Psoas muscle (tissue), 7 donors: ENCODE measurements at regions not wholly inside any gene's neighbourhood (a gene's known extent, or its start where the extent isn't known, plus 50 kb on each side); places are given as distances from the start of the nearest gene placed in this dataset.
A peak's percentile ranks its signal among the peaks of the same experiment; 100 is the strongest.

Source experiments
- ATAC-seq, 4 donors: fragments of 200-7000 bp; cut with Tn5 transposase; one replicate each; pipeline ENCODE4 v1.9.1; 2020; ENCODE audit warnings: moderate library complexity in 3 of 4, mild to moderate bottlenecking in 2 of 4
- DNase-seq, 2 donors: peaks; one replicate each; pipeline ENCODE4 v3.0.0-alpha.2; 2020
- H3K27ac ChIP-seq: fragments of 200-600 bp; one replicate; pipeline ENCODE4 v1.8.0; 2022
- H3K27me3 ChIP-seq, 3 donors: fragments of 200-600 bp in 1 of 3; one replicate each; pipeline versions ENCODE4 v1.6.1 to v1.8.0; 2013 to 2022; ENCODE audit warnings: low read length in 2 of 3, mild to moderate bottlenecking in 2 of 3, moderate library complexity in 1 of 3; ENCODE audit not compliant: insufficient read depth in 3 of 3
- H3K36me3 ChIP-seq, 2 donors: fragments of 200-600 bp in 1 of 2; one replicate each; pipeline versions ENCODE4 v1.6.1 to v1.8.0; 2013 to 2022; ENCODE audit warnings: low read depth in 1 of 2, mild to moderate bottlenecking in 1 of 2, moderate library complexity in 1 of 2; ENCODE audit not compliant: insufficient read depth in 1 of 2
- H3K4me1 ChIP-seq: fragments of 200-600 bp; one replicate; pipeline ENCODE4 v1.8.0; 2022
- H3K4me3 ChIP-seq: fragments of 200-600 bp; one replicate; pipeline ENCODE4 v1.8.0; 2022; ENCODE audit warnings: mild to moderate bottlenecking
- H3K9me3 ChIP-seq: fragments of 200-600 bp; one replicate; pipeline ENCODE4 v1.8.0; 2022
- CTCF ChIP-seq: fragments of 200-600 bp; IDR thresholded peaks from one replicate; pipeline ENCODE4 v1.8.0; 2022; ENCODE audit warnings: antibody characterized with exemption
- WGBS, 3 donors: extraction: QIAGEN DNeasy Blood & Tissue Kit; methylation state at CpG; one replicate each; pipeline versions ENCODE4 v1.1.6 to v1.1.7; 2013; 5-methylcytosine and 5-hydroxymethylcytosine counted together
- intact Hi-C, 2 donors: fragments of 100-400 bp; cut with DNase I; formaldehyde crosslinking; loops; one replicate each; pipeline versions ENCODE4 v1.11.0 to v1.14.2; 2022
- donor health status: healthy with polysubstance abuse.
- donor health status: DM: no; HTN: no; CAD: no; lungs with moderate emphysema.
- donor health status: Bipolar disorder and iron deficiency.
- donor health status: healthy.
- donor health status: DM: yes; HTN: yes; CAD: no.
- donor health status: DM: no; HTN: no; CAD: no.
- donor health status: DM: yes; HTN: yes; CAD: no.

DNA sequence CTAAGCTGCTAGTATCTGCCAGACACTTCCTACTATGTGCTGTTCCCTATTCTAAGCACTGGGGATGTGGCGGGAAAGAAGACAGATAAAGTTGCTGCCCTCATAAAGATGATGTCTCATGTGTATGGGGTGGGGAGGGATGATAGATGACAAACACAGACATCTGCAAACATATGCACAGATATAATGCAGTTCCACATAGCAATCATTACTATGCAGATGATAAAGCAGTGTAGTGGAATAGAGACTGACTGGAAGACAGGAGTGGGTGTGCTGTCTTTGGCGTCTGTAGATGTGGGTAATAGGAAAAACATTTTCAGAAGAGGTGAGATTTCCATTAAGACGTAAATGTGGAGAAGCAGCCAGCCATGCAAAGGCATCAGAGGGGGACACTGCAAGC lies 243.6 kb downstream of the DPY19L2 start:
- TF ChIP-seq CTCF, result no peak
- ATAC-seq (no peak), DNase-seq (no peak)
- Histone ChIP-seq H3K4me1 (no peaks in the 10 kb centered on the region), H3K4me3 (no peak overlapping the region), H3K27me3 (no peaks in the 10 kb centered on the region), H3K9me3 (no peaks in the 10 kb centered on the region), H3K27ac (no peak overlapping the region), H3K36me3 (no peaks in the 10 kb centered on the region)
- WGBS, 3 donors, result 79 to 82% (median 81%) methylated on average over 3 of the region's 3 CpGs
- intact Hi-C loops, result no loop called here

DNA sequence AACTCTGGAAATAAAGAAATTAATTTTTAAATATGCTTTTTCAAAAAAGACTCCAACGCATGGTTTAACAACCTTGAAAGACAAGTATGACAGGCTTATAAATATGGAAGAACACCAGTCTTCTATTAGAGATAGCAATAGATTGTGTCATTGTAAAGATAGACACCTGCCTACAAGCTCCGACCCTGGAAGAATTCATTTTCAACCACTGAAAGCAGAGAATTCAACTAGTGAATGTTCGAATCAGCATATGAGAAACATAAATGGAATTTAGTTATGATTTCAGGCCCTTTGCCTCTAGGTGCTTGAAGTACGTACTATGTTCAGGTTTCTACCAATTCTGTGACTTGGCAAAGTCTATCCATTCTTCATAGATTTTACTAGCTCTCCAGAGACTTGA lies 244.5 kb downstream of the DPY19L2 start:
- TF ChIP-seq CTCF, result no peak
- H3K4me1 ChIP-seq, result no peaks in the 10 kb centered on the region
- no peak overlapping the region for H3K27ac ChIP-seq
- WGBS, 3 donors, result 84 to 85% (median 84%) methylated on average over 4 of the region's 4 CpGs
- intact Hi-C loops, result no loop called here
- ATAC-seq, result no peak
- H3K36me3 ChIP-seq, result no peaks in the 10 kb centered on the region
- no peak overlapping the region for H3K4me3 ChIP-seq
- H3K27me3 ChIP-seq, result no peaks in the 10 kb centered on the region
- H3K9me3 ChIP-seq, result no peaks in the 10 kb centered on the region
- no peak for DNase-seq

GRCh38 chr12:63420206-63420644 lies 248.1 kb downstream of the DPY19L2 start:
- Histone ChIP-seq H3K9me3 (no peaks in the 10 kb centered on the region), H3K36me3 (no peaks in the 10 kb centered on the region), H3K27ac (no peak overlapping the region), H3K27me3 (no peaks in the 10 kb centered on the region), H3K4me1 (no peaks in the 10 kb centered on the region), H3K4me3 (no peak overlapping the region)
- peak; percentile 31 for TF ChIP-seq CTCF
- 28 to 35% (median 30%) methylated on average over 6 of the region's 6 CpGs for WGBS, 3 donors
- DNase-seq (no peak), ATAC-seq (no peak)
- intact Hi-C loops, result no loop called here

DNA sequence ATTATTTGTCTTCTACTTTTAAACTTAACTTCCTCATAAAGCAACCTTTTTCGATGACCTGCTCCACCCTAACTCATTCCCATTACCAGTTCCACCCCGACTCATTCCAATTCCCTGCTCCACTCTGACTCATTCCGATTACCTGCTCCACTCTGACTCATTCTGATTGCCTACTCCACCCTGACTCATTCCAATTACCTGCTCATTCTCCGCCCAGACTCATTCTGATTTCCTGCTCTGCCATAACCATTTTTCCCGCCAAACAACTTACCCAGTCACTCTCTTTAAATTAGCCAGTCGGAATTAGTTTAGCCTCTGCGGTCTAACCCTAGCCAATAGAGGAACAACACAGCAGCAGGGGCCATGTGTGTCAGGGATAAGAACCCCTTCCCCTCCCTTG lies 249.1 kb downstream of the DPY19L2 start:
- WGBS, 3 donors, result 91 to 93% (median 93%) methylated on average over 7 of the region's 7 CpGs
- Histone ChIP-seq H3K4me3 (no peak overlapping the region), H3K36me3 (no peaks in the 10 kb centered on the region), H3K27me3 (no peaks in the 10 kb centered on the region), H3K4me1 (no peaks in the 10 kb centered on the region), H3K9me3 (no peaks in the 10 kb centered on the region), H3K27ac (no peak overlapping the region)
- ATAC-seq (no peak), DNase-seq (no peak)
- no peak for TF ChIP-seq CTCF
- intact Hi-C loops, result no loop called here

DNA sequence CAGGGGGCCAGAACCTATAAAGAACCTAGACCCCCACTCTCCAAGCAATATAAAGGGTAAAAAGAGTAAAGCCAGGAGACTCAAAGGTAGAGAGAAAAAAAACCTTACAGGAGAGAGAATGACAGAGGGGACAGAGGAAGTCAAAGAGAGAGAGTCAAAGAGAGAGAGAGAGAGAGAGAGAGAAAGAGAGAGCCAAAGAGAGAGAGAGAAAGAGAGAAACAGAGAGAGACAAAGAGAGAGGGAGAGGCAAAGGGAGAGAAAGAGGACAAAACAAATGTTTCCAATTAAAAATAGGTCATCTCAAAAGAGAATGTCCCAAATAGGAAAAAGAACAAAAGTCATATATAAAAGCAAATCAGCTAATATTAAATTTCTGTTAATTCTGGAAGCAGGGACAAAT lies 251.5 kb downstream of the DPY19L2 start:
- no peak for TF ChIP-seq CTCF

More for the DNA sequence above, 251.5 kb downstream of the DPY19L2 start:
- H3K4me1 ChIP-seq, result no peaks in the 10 kb centered on the region
- no peak overlapping the region for H3K4me3 ChIP-seq
- intact Hi-C loops, result no loop called here
- H3K9me3 ChIP-seq, result no peaks in the 10 kb centered on the region
- ATAC-seq (no peak), DNase-seq (no peak)
- no peaks in the 10 kb centered on the region for H3K27me3 ChIP-seq
- no peaks in the 10 kb centered on the region for H3K36me3 ChIP-seq
- H3K27ac ChIP-seq, result no peak overlapping the region
